Ishikawa (cell line): ENCODE measurements at regions not wholly inside any gene's neighbourhood (a gene's known extent, or its start where the extent isn't known, plus 50 kb on each side); places are given as distances from the start of the nearest gene placed in this dataset.

Source experiments
- CEBPB ChIP-seq: IDR thresholded peaks from 2 replicates; pipeline ENCODE4 v1.6.1; 2012
- CREB1 ChIP-seq: IDR thresholded peaks from 2 replicates; pipeline ENCODE4 v1.6.1; 2012; ENCODE audit warnings: low read depth
- EGR1 ChIP-seq: IDR thresholded peaks from 2 replicates; pipeline ENCODE4 v1.6.1; 2012
- EP300 ChIP-seq: IDR thresholded peaks from 2 replicates; pipeline ENCODE4 v1.6.1; 2012; ENCODE audit warnings: borderline replicate concordance
- FOXM1 ChIP-seq: IDR thresholded peaks from 2 replicates; pipeline ENCODE4 v1.6.1; 2012; ENCODE audit warnings: low read depth, borderline replicate concordance
- MAX ChIP-seq: IDR thresholded peaks from 2 replicates; pipeline ENCODE4 v1.6.1; 2012
- NFIC ChIP-seq: IDR thresholded peaks from 2 replicates; pipeline ENCODE4 v1.6.1; 2012
- RAD21 ChIP-seq: IDR thresholded peaks from 2 replicates; pipeline ENCODE4 v1.6.1; 2012; ENCODE audit warnings: low read depth
- REST ChIP-seq: IDR thresholded peaks from 2 replicates; pipeline ENCODE4 v1.6.1; 2012; ENCODE audit warnings: low read depth, mild to moderate bottlenecking
- TAF1 ChIP-seq: IDR thresholded peaks from 2 replicates; pipeline ENCODE4 v1.6.1; 2012; ENCODE audit warnings: low read depth, mild to moderate bottlenecking
- TCF12 ChIP-seq: IDR thresholded peaks from 2 replicates; pipeline ENCODE4 v1.6.1; 2012; ENCODE audit warnings: low read depth
- TEAD4 ChIP-seq: IDR thresholded peaks from 2 replicates; pipeline ENCODE4 v1.6.1; 2012
- USF1 ChIP-seq: IDR thresholded peaks from 2 replicates; pipeline ENCODE4 v1.6.1; 2012
- YY1 ChIP-seq: IDR thresholded peaks from 2 replicates; pipeline ENCODE4 v1.6.1; 2012; ENCODE audit warnings: low read depth
- ZBTB7A ChIP-seq: IDR thresholded peaks from 2 replicates; pipeline ENCODE4 v1.6.1; 2012; ENCODE audit warnings: low read depth

GRCh38 chr3:24947103-24947502 lies 452.5 kb upstream of the THRB start:
- TF ChIP-seq USF1 (no peak), REST (no peak), MAX (no peak), TAF1 (no peak), FOXM1 (no peak), TCF12 (no peak), CREB1 (no peak), ZBTB7A (no peak), NFIC (no peak), CEBPB (no peak)

GRCh38 chr3:24951180-24951579 lies 456.5 kb upstream of the THRB start:
- TF ChIP-seq ZBTB7A (no peak), FOXM1 (no peak), MAX (no peak), USF1 (no peak), TCF12 (no peak)

GRCh38 chr3:24952388-24952787 lies 457.7 kb upstream of the THRB start:
- TF ChIP-seq CREB1 (no peak), TCF12 (no peak), CEBPB (no peak), NFIC (no peak), EGR1 (no peak), YY1 (no peak), RAD21 (no peak), TEAD4 (no peak), MAX (no peak), REST (no peak), USF1 (no peak), ZBTB7A (no peak), TAF1 (no peak), FOXM1 (no peak), EP300 (no peak)

GRCh38 chr3:24953060-24953771 lies 458.6 kb upstream of the THRB start:
- TF ChIP-seq FOXM1 (no peak), REST (no peak), TCF12 (no peak), TEAD4 (no peak), USF1 (no peak), RAD21 (no peak), EP300 (no peak), TAF1 (no peak), MAX (no peak), NFIC (no peak), CEBPB (no peak)
